ENCODE measurements at regions not wholly inside any gene's neighbourhood (a gene's known extent, or its start where the extent isn't known, plus 50 kb on each side); places are given as distances from the start of the nearest gene placed in this dataset.

- TF ChIP-seq CTCF (IDR thresholded peaks at IDR 0.05; ENCODE audit: low read depth, low read length) = no peak
- H3K4me3 ChIP-seq (ENCODE audit: low read depth, low read length) = no peak overlapping the region
These were observed 101.1 kb downstream of the RPLP1 start for GRCh38 chr15:69553686-69554085.

DNA sequence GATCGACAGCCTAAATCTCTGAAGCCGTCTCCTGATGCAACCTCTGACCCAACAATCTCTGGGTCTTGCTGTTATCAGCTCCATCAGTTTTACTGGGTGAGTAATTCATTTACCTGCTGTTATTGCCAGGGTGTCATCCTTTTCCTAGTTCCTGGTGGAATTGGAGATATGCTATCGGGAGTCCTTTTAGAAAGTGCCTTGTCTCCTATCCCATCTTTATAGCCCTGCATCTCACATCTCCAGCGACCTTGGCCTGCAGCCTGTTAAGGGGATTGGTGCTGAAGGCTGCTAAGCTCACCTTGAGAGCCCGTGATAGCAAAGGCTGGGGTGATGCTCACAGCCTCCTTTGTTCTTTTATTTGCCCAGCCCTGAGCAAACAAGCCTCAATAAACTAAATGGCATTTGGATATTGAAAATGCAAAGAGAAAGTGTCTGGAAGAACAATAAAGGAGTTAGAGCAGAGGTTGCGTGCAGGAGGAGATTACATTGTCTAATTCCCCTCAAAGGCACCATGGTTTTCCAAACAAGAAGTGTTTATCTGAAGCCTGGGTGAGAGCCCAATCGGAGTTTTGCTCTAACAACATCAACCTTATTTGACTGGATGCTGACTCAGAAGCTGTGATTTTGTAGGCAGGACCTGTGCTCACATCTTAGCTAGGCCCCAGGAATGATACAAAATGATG lies 101.8 kb downstream of the RPLP1 start:
- TF ChIP-seq CTCF (IDR thresholded peaks at IDR 0.05; ENCODE audit: low read depth, low read length) = no peak
- H3K4me3 ChIP-seq (ENCODE audit: low read depth, low read length) = no peak overlapping the region

DNA sequence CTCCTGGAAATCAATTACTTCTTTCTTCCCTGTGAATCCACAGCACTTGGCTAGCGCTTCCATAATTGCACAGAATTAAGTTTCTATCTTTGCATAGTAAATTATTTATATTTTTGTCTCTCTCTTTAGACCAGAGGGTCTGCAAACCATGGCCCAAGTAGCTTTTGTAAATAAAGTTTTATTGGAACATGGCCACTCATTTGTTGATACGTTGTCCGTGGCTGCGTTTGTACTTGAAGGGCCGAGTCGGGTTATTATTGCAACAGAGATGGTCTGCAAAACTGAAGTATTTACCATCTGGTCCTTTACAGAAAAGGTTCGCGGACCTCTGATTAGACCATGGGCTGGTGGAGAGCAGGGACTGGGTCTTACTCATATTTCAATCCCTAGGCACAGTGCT lies 102.5 kb downstream of the RPLP1 start:
- H3K4me3 ChIP-seq (ENCODE audit: low read depth, low read length) = no peak overlapping the region
- no peak for TF ChIP-seq CTCF (IDR thresholded peaks at IDR 0.05; ENCODE audit: low read depth, low read length)

GRCh38 chr15:69556344-69556743 lies 103.7 kb downstream of the RPLP1 start:
- no peak for TF ChIP-seq CTCF (IDR thresholded peaks at IDR 0.05; ENCODE audit: low read depth, low read length)

GRCh38 chr15:69557020-69557706 lies 104.5 kb downstream of the RPLP1 start:
- H3K4me3 ChIP-seq (ENCODE audit: low read depth, low read length) = no peak overlapping the region
- no peak for TF ChIP-seq CTCF (IDR thresholded peaks at IDR 0.05; ENCODE audit: low read depth, low read length)

More at GRCh38 chr15:69556344-69556743, 103.7 kb downstream of the RPLP1 start:
- no peak overlapping the region for H3K4me3 ChIP-seq (ENCODE audit: low read depth, low read length)

DNA sequence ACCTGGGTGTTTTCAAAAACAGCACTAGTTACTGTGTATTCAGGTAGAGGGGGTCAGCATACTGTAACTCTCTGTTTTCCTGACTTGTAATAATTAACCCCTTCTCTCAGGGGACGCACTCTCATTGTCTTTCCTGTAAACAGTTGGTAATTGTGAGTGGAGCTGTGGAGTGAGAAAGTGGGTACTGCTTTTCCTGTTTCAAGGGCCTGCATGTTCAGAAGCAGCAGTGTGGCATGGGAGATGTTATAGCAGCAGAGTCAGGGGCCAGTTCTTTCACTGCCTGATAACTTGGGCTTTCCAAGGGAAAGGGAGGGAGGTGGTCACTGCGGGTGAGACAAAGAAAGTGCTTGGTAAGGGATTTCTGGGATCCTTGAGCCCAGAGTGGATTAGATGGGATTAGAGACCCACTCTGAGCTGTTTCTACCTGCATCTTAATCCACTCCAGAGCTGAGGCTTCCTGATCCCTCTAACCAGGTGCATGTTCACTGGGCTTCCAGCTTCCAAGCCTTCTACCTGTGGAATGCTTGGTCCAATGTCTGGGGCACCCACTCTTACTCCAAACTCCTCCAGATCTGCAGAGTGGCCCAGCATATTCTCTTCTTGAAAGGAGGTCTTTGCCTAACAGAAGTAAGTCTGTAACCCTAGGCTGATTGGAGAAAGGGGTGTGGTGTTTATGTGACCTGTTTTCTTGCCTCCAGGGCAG lies 105.2 kb downstream of the RPLP1 start:
- no peak overlapping the region for H3K4me3 ChIP-seq (ENCODE audit: low read depth, low read length)
- TF ChIP-seq CTCF (IDR thresholded peaks at IDR 0.05; ENCODE audit: low read depth, low read length) = no peak
